Colon (tissue), 2 donors: ENCODE measurements at regions not wholly inside any gene's neighbourhood (a gene's known extent, or its start where the extent isn't known, plus 50 kb on each side); places are given as distances from the start of the nearest gene placed in this dataset.

Source experiments
- FAIRE-seq: peaks from 2 replicates; lab custom pipeline; 2012; peaks lifted over from hg19 to GRCh38; lab: Jason Lieb, UNC
- donor health status: control.
- donor health status: control.

- FAIRE-seq, result no peak
Observed at GRCh38 chr1:198472997-198473396, 67.5 kb downstream of the ATP6V1G3 start.

- no peak for FAIRE-seq
Observed at GRCh38 chr1:198472119-198472518, 68.4 kb downstream of the ATP6V1G3 start.

GRCh38 chr1:198467907-198468306 is 72.6 kb downstream of the ATP6V1G3 start:
- FAIRE-seq, result no peak

GRCh38 chr1:198467342-198467741 is 73.1 kb downstream of the ATP6V1G3 start:
- FAIRE-seq, result no peak

GRCh38 chr1:198465201-198466144 is 75.0 kb downstream of the ATP6V1G3 start:
- FAIRE-seq, result peak; percentile 31

- FAIRE-seq, result no peak
Observed at GRCh38 chr1:198463709-198464108, 76.8 kb downstream of the ATP6V1G3 start.

- FAIRE-seq, result no peak
Observed at GRCh38 chr1:198462365-198463019, 78.0 kb downstream of the ATP6V1G3 start.

GRCh38 chr1:198455966-198456365 is 84.5 kb downstream of the ATP6V1G3 start:
- no peak for FAIRE-seq

GRCh38 chr1:198449727-198450433 is 90.6 kb downstream of the ATP6V1G3 start:
- FAIRE-seq, result no peak

GRCh38 chr1:198449261-198449660 is 91.2 kb downstream of the ATP6V1G3 start:
- no peak for FAIRE-seq

- no peak for FAIRE-seq
Observed at GRCh38 chr1:198447468-198447867, 93.0 kb downstream of the ATP6V1G3 start.

- FAIRE-seq, result no peak
Observed at GRCh38 chr1:198445872-198446271, 94.6 kb downstream of the ATP6V1G3 start.

- FAIRE-seq, result no peak
Observed at GRCh38 chr1:198444792-198445191, 95.7 kb downstream of the ATP6V1G3 start.

- FAIRE-seq, result no peak
Observed at GRCh38 chr1:198443365-198444233, 96.9 kb downstream of the ATP6V1G3 start.

GRCh38 chr1:198440842-198441241 is 99.6 kb downstream of the ATP6V1G3 start:
- no peak for FAIRE-seq

GRCh38 chr1:198437332-198437731 is 103.1 kb downstream of the ATP6V1G3 start:
- FAIRE-seq, result no peak

GRCh38 chr1:198436276-198436675 is 104.2 kb downstream of the ATP6V1G3 start:
- no peak for FAIRE-seq

- FAIRE-seq, result no peak
Observed at GRCh38 chr1:198435056-198435455, 105.4 kb downstream of the ATP6V1G3 start.

- no peak for FAIRE-seq
Observed at GRCh38 chr1:198424441-198424840, 116.0 kb downstream of the ATP6V1G3 start.

- no peak for FAIRE-seq
Observed at GRCh38 chr1:198423673-198424072, 116.8 kb downstream of the ATP6V1G3 start.

GRCh38 chr1:198417039-198417438 is 123.4 kb downstream of the ATP6V1G3 start:
- FAIRE-seq, result no peak

- FAIRE-seq, result no peak
Observed at GRCh38 chr1:198416296-198416695, 124.2 kb downstream of the ATP6V1G3 start.
